T1000 (cell line): ENCODE measurements at regions not wholly inside any gene's neighbourhood (a gene's known extent, or its start where the extent isn't known, plus 50 kb on each side); places are given as distances from the start of the nearest gene placed in this dataset.

Experiments
- DNase-seq: peaks from one replicate; lab custom pipeline; 2025; ENCODE audit warnings: mixed read lengths; lab: John Stamatoyannopoulos, UW

- no peak for DNase-seq
These were observed 59.5 kb upstream of the ID2 start for GRCh38 chr2:8622199-8622911.

GRCh38 chr2:8622924-8623465, 58.9 kb upstream of the ID2 start:
- DNase-seq = no peak

- no peak for DNase-seq
These were observed 58.3 kb upstream of the ID2 start for GRCh38 chr2:8623576-8623957.

- no peak for DNase-seq
These were observed 57.8 kb upstream of the ID2 start for GRCh38 chr2:8623958-8624591.

- no peak for DNase-seq
These were observed 56.9 kb upstream of the ID2 start for GRCh38 chr2:8624855-8625398.

- DNase-seq = no peak
These were observed 56.2 kb upstream of the ID2 start for GRCh38 chr2:8625399-8626300.

GRCh38 chr2:8626572-8626971, 55.3 kb upstream of the ID2 start:
- DNase-seq = no peak

- DNase-seq = no peak
These were observed 54.7 kb upstream of the ID2 start for GRCh38 chr2:8627019-8627691.

- DNase-seq = no peak
These were observed 54.2 kb upstream of the ID2 start for GRCh38 chr2:8627692-8628085.

- no peak for DNase-seq
These were observed 53.5 kb upstream of the ID2 start for GRCh38 chr2:8628179-8628865.

GRCh38 chr2:8628866-8629209, 53.0 kb upstream of the ID2 start:
- no peak for DNase-seq

- DNase-seq = no peak
These were observed 52.5 kb upstream of the ID2 start for GRCh38 chr2:8629402-8629801.

- DNase-seq = no peak
These were observed 51.0 kb upstream of the ID2 start for GRCh38 chr2:8630676-8631464.

GRCh38 chr2:8631465-8632005, 50.3 kb upstream of the ID2 start:
- DNase-seq = no peak
